ENCODE measurements at regions not wholly inside any gene's neighbourhood (a gene's known extent, or its start where the extent isn't known, plus 50 kb on each side); places are given as distances from the start of the nearest gene placed in this dataset.

- TF ChIP-seq CTCF (IDR thresholded peaks at IDR 0.05; ENCODE audit: borderline replicate concordance, extremely low read depth, low read length, poor library complexity, severe bottlenecking) = no peak
- TF ChIP-seq EZH2 (IDR thresholded peaks at IDR 0.05; ENCODE audit: borderline replicate concordance, low read depth, low read length, severe bottlenecking) = no peak
These were observed 92.6 kb upstream of the KDR start for GRCh38 chr4:55218041-55218440.
